ENCODE measurements at regions not wholly inside any gene's neighbourhood (a gene's known extent, or its start where the extent isn't known, plus 50 kb on each side); places are given as distances from the start of the nearest gene placed in this dataset.

DNA sequence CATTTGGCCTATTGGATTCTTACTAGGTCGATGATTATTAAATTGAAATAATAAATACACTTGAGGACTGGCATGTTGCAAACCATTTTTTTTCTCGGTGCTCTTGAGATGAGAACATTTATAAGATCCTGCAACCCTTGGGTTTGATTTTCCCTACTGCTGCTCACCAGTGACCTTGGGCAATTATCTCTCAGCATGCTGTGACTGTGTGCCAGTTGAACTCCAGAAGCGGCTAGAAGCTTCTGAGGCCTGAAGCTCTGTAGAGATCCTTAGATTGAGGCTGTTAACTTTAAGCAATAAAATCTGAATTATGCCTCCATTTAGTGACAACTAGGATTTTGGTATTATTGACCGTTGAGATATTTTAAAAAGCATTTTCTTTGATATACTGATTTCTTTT lies 489.8 kb downstream of the MAT2B start:
- FAIRE-seq (no peak), DNase-seq (ENCODE audit: low spot score in 2 of 2) (no peak)

DNA sequence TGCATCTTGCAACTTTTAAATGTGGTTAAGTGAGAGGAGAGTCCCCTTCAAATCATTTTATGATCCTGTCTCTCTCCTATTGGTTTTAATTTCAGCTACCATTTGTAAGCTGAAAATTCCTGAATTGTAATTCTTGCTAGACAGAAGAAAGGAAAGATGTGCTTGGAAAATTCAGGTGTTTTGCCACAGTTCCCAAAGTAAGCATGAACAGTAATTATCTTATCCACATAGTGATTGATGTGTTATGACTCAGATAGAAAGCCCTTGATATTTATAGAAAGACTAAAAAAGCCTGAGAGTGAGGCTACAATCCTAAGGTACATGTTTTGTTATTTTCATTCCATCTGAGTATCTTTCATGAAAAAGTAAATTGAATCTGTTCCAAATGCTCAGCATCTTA lies 492.5 kb downstream of the MAT2B start:
- FAIRE-seq (no peak), DNase-seq (ENCODE audit: low spot score in 2 of 2) (no peak)

DNA sequence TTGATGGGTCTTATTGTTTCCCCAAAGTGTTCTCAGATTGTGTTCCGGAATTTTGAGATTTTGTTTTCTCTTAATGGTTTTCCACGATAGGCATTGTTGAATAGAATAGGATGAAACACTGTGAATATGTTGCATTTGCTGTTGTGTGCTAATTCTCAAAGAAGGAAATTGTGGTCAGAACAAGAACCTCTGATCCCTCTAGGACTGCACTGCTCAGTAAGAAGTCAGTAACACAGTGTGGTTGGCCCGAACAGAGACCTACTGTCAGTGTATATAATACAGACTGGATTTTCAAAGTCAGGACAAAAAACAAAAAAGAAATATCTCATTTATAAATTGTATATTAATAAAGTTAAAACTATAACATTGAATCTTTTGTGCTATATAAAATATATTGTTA lies 494.8 kb downstream of the MAT2B start:
- DNase-seq (ENCODE audit: low spot score in 2 of 2) (no peak), FAIRE-seq (no peak)

DNA sequence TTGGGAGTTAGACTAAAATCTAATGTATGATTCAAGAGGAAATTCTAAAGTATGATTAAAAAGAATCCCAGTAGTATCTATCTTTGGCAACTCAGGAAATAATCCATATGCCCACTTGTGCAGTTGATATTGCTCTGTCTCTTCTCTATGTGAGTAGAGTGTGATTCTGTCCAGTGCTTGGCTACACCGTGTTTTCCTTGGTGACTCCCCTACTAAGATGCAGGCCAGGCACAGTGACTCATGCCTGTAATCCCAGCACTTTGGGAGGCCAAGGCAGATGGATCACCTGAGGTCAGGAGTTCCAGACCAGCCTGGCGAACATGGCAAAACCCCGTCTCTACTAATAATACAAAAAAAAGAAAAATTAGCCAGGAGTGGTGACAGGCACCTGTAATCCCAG lies 495.4 kb downstream of the MAT2B start:
- DNase-seq (ENCODE audit: low spot score in 2 of 2) (no peak), FAIRE-seq (no peak)

DNA sequence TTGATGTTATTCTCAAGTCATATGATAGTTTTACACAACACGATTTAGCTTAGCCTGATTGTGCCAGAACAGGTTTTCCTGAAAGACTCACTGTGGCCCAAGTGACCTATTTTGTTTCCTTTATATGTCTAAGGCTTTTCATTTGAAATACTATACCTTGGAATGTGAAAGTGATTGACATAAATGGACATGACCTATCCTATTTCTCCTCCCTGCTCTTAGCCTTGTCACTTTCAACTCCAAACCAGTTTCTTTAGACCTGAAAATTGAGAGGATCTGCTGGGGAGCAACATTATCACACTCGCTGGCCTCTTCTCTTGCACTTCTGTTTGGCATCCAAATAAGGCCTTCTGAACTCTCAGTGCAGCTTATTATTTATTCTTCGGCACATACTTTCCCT lies 496.8 kb downstream of the MAT2B start:
- DNase-seq (ENCODE audit: low spot score in 2 of 2) (no peak), FAIRE-seq (no peak)

DNA sequence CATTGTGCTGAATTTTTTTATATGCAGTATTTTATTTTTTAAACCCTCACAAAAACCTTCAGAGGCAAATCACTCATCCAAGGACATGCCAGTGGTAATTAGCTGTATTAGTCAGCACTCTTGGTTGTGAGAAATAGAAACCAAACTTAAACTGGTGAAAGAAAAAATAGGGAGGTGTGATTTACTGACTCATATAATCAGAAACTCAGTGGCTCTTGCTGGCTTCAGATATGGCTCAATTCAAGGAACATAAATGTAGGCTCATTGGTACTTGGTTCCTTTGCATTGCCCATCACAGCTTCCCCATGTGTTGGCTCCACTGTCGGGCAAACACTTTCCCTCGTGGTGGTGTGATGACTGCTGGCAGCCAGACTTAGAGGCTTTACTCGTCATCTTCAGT lies 497.2 kb downstream of the MAT2B start:
- DNase-seq (ENCODE audit: low spot score in 2 of 2), result no peak
- FAIRE-seq, result no peak

DNA sequence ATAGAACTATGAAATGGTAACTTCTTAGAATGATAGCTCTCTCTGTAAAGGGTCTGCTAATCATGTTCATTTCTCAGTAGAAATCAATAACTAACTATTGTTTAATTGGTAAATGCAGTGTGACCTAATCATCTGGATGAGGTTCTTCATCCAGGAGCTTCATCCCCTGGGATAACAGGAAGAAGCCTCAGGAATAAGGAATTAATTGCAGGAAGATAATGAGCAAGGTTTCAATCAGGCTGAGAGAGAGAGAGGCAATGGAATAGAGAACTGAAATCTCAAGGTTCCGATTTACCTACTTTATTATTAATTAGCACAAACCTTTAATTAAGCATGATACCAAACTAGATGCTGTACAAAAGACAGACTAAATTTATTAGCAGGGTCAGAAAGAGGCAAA lies 499.7 kb downstream of the MAT2B start:
- FAIRE-seq (no peak), DNase-seq (ENCODE audit: low spot score in 2 of 2) (no peak)

DNA sequence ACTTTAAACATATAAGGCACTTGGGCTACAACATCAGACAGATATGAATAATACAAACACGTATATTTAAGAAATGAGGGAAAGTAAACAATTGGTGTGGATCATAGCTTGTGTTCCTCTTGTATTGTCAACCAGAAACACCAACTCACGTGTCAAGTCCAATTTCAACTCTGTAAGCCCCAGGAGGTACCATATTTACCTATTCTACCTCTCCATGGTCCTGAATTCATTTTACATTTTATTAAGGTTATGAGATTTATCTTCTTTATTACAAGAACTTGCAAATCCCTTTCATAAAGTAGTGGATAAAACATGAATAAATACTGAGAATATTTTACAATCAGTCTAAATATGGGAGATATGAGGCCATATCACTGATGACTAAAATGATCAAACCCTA lies 501.6 kb downstream of the MAT2B start:
- DNase-seq (ENCODE audit: low spot score in 2 of 2) (no peak), FAIRE-seq (no peak)

DNA sequence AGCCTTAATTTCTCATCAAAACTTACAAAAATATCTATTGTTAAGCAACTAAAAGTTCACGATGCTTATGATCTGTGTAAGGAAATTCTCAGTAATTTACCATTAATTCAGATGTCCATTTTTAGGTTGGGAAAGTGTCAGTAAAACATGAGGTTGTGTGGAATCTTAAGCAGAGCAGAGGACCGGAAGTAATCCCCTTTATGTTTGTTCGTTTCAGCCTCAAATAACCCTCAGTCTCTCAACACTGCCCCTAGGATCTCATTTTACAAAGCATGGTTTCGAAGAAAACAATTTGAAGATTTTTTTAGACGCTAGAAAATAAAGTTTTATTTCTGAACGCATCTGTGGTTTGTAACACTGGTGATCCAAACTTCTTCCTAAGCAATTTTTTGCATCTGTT lies 504.2 kb downstream of the MAT2B start:
- FAIRE-seq (no peak), DNase-seq (ENCODE audit: low spot score in 2 of 2) (no peak)

DNA sequence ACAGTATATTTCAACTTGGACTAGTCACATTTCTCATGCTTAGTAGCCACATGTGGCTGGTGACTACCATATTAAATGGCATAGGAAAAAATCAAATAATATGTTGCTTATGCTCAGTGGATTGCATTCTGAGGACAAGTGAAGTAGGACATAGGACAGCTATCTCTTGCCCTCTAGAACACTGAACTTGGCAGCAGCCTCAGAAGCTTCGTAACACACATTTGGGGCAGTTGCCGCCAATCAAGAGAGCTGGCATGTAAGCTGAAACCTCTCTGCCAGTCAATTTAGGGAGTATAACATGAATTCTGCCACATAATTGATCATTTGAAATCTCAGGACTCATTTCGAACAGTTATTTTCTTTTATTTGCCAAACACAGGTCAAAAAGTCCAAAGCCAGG lies 505.5 kb downstream of the MAT2B start:
- DNase-seq (ENCODE audit: low spot score in 2 of 2) (no peak), FAIRE-seq (no peak)

DNA sequence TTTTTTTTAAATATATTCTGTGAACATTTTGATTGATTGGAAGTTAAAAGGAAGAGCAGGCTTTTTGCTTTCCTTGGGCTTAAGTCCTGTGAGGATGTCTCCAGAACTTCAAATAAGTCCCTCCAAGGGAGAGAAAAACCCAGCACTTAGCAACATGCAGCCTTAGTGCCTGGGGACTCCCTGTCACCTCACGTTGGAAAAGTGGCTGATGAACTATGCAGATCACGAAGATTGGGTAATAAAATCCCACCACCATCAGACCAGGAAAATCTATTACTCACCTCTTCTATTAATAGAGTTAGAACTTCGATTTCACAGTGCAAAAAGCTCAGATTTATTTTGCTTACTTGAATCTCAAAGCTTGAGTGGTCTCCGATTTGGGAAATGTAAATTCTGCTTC lies 507.0 kb downstream of the MAT2B start:
- FAIRE-seq, result no peak
- DNase-seq (ENCODE audit: low spot score in 2 of 2), result no peak

DNA sequence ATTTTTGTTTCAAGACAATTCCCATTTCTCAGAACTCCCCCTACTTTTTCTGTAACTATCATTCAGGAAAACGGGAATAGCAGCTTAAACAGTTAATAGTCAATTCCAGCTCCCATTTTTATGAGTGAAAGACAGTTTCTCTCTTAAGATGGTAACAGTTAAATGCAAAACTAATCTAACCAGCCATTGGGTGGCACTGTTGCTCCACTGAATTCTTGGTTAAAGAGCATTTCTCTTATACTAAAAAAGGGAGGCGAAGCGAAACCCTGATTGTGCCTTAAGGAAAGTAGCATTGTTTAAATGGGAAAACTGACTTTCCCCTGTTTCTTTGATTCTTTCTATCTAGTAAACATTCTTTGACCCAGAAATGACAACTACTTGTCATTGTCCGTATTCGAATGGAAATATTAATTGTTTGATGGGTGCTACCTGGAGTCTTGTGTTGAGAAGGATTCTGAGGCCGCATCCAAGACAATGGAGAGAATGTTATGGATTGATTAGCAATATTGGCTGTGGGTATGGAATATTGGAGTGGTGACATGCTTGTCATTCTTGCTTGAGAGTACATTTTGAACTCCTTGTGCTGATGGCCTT lies 507.8 kb downstream of the MAT2B start:
- DNase-seq (ENCODE audit: low spot score in 2 of 2), result peak in 1 of 2 donors; percentile 12
- FAIRE-seq, result peak; percentile 10

DNA sequence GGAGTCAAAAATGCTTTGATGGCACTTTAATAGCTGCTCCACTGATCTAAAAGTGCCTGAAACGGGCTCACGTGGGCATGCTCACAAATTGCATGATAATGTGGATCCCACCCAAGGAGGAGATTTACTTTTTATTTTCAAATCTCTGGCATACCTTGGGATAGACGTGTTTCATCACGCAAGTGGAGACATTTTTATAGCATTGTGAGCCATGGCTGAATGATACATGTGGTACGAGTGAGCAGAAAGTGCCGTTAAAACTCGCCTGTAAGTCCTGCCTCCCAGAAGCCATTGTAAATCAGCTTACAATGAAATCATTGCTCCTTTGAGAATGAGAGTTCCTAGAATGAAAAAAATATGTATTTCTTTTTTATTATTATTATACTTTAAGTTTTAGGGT lies 514.7 kb downstream of the MAT2B start:
- FAIRE-seq (no peak), DNase-seq (ENCODE audit: low spot score in 2 of 2) (no peak)

DNA sequence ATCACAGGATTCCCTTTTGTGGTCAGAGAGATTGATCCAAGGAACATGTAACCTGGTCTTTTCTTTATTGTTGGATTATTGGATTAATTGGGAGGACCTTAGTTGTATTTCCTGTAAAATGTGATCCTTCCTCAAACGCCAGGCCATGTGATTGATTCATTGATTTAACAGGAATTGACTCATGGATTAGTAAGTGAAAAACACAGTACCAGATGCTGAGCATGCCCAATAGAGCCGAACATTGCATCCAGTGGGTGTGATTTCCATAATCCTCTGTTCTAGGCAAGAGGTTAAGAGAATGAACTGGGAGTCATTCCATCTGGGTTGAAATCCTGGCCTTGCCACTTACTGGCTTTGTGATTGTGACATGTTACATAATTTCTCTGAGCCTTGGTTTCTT lies 522.3 kb downstream of the MAT2B start:
- no peak for DNase-seq (ENCODE audit: low spot score in 2 of 2)

DNA sequence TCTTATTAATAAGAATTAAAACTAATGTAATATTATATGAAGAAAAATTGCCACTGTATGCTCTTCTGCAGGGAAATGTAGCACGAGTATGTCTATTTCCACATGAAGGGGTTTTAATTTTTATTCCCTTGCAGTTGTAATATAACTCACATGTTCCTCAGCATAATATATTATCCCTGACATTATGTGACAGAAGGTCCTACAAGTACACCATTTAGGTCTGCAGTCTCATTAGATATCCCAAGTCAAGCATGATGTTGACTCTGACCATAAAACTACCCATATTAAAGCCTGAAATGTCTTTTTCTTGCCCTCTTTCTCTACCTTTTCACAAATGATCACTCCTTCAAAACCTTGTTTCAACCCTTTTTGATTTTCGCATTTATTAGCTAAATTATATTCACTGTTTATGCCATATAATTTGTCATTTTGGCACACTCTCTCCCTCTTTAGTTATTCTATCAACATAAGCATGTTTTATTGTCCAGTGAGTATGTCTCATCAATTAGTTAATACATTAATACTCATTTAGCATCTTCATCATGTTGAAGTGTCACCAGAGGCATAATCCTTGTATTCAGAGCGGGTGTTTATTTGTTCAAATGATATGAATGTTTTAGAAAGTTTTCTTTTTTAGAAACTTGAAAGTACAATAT lies 532.8 kb downstream of the MAT2B start:
- DNase-seq (ENCODE audit: low spot score in 2 of 2) (no peak), FAIRE-seq (no peak)

More for the DNA sequence above, 522.3 kb downstream of the MAT2B start:
- no peak for FAIRE-seq

DNA sequence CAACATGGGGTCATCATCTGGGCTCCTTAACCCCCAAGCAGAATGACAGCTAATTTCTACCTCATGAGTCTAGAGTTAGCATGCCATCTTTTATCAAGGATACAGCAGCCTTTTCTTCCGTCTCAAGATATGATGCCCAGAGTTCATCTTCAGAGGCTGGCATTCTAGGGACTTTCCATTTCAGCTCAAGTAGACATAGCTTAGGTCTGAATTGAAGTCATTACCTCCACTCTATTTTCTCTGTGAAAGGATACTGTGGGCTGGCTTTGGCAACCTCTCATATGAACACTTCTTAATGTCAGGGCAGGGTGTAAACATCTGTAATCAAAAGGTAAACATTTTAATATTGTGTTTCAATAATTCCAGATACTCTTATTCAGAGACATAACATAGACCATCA lies 535.7 kb downstream of the MAT2B start:
- FAIRE-seq, result no peak
- no peak for DNase-seq (ENCODE audit: low spot score in 2 of 2)

DNA sequence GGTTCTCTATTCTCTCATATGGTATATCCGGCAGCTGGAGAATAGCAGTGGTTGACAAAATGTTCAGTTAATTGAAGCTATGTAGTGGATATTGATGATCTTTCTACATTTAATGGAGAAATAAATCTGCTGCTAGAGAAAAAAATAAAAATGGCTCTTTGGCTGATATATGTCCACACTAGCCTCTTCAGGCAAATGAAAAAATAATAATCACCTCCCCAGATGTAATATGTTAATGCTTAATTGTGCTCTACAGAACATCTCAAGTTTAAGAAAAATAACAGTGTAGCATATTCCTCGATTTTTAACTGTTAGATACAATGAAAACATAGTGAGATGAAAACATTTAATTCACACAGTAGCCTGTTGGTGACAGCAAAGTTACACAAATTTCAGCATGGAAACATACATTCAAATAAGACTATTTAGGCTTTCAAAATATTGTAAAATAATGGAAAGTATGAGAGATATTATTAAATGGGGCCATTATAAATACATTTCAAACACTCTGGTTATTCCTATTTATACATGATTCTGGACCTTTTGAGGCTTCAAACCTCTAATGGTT lies 543.0 kb downstream of the MAT2B start:
- DNase-seq (ENCODE audit: low spot score in 2 of 2) (no peak), FAIRE-seq (no peak)

DNA sequence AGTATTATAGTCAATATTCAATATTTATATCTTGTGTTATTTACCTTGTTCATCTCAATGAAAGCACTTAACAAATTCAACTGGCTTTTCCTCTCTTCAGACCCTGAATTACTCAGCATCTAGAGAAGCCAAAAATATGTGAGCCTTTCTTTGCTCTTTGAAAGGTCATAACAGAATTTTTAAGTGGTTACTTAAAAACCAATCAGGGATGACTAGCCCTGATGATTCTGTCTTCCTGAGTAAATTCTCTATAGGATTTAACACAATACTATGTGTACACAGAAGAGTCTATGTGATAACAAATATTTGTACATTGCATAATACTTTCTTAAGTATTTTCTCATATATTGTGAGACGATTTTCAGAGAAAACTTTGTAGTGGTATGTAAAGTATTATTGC lies 546.3 kb downstream of the MAT2B start:
- DNase-seq (ENCODE audit: low spot score in 2 of 2) (no peak), FAIRE-seq (no peak)

DNA sequence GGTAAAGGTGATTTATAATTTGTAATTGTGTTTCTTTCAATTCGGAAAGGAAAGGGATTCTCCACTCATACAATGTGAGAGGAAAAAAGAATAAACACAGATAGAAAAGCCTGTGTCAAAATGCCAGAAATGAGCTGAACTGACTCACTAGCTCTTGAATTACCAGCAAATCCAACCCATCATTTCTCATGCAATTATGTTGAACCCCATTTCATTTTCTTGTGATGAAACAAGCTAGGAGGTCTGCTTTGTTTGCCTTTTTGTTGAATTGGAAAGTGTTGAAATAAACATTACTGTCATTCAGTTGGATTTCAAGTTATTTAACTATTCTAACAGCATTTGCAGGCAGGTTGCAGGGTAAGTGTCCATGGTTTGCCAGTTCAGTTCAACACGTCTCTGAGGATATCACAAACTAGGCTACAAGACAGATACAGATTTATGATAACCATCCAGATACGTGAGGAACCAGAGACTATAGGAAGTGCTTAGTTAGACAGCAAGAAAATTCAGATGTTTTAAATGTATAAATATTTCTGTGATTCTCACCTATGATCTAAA lies 547.2 kb downstream of the MAT2B start:
- no peak for DNase-seq (ENCODE audit: low spot score in 2 of 2)
- no peak for FAIRE-seq

DNA sequence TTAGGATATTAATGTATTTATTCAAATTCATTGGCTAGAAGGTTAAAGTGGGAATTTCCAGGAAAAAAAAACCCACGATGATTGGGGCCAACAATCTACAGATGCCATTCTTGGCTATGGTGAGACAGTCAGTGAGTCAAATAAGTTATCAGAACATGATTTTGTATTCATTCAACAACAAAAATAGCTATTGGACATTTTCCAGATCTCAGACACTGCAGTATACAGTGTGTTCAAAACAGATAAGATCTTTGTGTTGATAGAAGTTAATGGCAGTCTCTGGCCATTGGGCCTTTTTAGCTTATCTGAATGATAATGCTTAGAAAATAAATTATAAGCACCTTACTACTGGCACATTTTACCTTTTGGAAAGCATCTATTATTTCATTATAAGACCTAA lies 547.7 kb downstream of the MAT2B start:
- DNase-seq (ENCODE audit: low spot score in 2 of 2) (no peak), FAIRE-seq (no peak)

DNA sequence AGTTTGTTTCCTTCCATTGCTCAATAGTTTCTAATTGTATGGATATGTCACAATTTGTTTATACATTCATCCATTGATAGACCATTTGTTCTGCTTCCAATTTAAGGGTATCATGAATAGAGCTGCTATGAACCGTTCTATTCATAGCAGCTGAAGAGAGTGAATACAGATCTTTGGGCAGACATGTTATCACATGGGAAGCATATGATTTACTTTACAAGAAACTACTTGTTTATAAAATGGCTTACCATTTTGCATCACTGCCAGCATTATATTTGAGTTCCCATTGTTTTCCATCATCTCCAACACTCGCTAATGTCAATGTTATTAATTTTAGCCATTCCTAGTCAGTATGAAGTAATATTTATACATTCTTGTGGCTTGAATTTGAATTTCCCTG lies 549.0 kb downstream of the MAT2B start:
- FAIRE-seq (no peak), DNase-seq (ENCODE audit: low spot score in 2 of 2) (no peak)

DNA sequence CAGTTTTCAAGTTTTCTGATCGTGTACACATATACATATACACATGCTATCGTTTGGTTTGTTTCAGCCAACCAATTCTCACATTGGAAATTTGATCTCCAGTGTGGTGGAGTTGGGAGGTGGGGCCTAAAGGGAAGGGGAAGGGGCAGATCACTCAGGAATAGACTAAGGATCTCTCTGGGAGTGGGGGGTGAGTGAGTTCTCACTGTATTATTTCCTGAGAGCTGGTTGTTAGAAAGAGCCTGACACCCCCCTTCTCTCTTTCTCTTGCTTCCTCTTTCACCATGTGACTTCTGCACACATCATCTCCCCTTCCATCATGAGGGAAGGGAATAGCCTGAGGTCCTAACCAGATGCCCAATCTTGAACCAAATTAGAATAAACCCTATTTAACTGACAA lies 551.7 kb downstream of the MAT2B start:
- FAIRE-seq, result no peak
- DNase-seq (ENCODE audit: low spot score in 2 of 2), result no peak

All from frontal cortex (tissue), 3 donors.